NCI-H1417 (cell line): ENCODE measurements at regions not wholly inside any gene's neighbourhood (a gene's known extent, or its start where the extent isn't known, plus 50 kb on each side); places are given as distances from the start of the nearest gene placed in this dataset.
"Not testable (repeated sequence)": the region's sequence is repeated elsewhere in the genome, so short reads cannot be mapped to it uniquely, and the experiment has no call there.

ENCODE experiments used
- DNase-seq, 3 experiments: peaks; one replicate each; lab custom pipeline; 2025; lab: John Stamatoyannopoulos, UW

DNA sequence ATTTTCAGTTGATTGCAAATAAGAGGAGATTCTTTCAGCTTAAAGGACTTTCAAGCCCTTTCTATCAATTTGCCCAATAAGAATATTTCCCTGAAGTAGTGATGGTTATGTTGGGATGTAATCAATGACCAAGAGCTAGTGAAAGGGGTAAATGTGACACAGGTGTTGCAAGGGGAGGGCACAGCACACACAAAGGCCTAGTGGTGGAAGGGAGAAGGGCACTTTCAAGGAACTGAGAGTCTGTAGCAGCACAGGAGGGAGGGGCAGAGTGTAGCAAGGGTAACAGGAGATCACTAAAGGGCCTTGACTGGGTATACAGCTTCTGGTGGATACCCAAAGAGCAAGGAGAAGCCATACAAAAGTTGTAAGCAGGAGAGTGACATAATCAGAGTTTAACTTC lies 217.8 kb upstream of the ARHGEF26 start:
- DNase-seq, result no peak

DNA sequence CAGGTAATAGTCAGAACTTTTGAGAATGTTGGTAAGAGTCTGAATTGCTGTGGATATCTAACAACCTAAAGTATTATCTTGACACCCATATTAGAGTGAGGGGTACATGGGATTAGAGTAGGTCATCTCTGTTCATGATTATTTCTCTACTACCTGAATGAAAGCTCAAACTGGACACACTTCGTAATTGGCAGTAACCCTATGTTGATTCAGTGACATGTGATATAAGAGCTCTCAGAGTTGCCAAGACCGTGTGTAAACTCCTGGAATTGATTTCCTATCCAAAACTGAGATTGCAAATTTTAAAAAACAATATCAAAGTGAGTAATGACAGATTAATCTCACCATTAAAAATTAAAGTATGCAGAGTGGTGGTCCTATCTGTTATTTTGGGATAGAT lies 214.8 kb upstream of the ARHGEF26 start:
- no peak for DNase-seq

DNA sequence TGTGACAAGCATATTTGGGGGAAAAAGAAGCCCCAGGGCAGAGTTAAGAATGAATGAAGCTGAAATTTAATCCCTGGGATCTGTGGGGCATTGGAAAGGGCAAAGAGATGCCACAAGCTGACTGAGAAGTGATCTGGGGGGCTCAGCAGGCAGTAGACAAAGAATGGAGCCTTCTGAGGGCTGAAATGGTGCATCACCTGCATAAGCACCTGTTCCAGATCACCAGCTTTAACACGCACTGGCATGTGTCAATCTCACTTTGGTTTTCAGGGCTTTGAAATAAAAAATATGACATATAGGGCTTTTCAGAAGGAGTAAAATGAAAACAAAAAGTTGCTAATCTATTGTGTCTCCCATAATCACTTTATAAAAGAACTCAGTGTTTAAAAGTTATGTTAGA lies 210.8 kb upstream of the ARHGEF26 start:
- peak in 1 of 3 experiments; percentile 22 for DNase-seq

DNA sequence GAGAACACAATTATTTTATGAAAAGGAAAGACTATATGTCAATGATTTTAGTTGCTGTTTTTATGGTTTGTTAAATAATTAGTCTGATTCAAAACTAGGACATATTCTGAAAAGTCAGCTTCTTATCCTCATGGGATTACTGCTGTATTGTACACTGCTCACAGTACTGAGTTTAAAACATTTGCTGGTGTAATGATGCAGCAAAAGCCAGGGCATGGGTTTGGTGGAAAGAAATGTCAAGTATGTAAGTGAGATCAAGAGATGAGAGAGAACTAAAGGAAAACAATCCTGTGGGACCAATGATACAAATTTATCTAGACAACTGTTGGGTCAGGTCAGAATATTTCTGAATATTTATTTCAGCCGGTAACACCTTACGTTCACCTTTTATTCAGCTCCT lies 210.1 kb upstream of the ARHGEF26 start:
- no peak for DNase-seq

DNA sequence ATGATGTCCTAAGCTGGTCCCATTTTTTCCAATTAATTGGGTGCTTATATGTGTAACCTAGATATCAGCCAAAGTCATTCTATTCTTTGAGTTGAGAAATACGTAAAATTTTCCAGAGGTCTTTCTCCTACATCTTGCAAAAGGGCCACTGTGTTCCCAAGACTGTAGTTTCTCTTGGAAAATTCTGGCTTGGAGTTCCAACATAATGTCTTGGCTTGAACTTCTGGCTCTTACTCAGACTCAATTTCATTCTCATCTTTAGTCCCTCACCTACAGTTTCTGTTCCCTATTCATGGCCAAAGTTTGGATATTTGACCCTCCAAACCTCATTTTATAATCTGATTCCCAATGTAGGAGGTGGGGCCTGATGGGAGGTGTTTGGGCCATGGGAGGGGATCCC lies 201.4 kb upstream of the ARHGEF26 start:
- DNase-seq, result no peak

DNA sequence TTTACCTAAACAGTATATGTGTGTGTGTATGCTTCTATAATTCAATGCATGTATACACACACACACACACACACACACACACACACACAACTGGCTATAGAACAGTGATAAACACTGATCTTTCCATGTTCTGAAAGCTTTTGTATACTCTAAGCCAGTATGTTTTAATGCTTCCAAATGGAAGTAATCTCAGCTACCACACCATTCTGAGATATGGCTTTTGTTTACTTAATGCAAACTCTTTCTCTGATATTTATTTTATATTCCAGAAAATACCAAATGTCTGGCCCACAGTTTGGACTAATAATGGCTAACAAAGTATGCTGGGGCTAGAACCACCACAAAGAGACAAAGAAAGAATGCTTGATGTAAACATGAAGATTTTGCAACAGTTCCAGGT lies 199.4 kb upstream of the ARHGEF26 start:
- no peak for DNase-seq

DNA sequence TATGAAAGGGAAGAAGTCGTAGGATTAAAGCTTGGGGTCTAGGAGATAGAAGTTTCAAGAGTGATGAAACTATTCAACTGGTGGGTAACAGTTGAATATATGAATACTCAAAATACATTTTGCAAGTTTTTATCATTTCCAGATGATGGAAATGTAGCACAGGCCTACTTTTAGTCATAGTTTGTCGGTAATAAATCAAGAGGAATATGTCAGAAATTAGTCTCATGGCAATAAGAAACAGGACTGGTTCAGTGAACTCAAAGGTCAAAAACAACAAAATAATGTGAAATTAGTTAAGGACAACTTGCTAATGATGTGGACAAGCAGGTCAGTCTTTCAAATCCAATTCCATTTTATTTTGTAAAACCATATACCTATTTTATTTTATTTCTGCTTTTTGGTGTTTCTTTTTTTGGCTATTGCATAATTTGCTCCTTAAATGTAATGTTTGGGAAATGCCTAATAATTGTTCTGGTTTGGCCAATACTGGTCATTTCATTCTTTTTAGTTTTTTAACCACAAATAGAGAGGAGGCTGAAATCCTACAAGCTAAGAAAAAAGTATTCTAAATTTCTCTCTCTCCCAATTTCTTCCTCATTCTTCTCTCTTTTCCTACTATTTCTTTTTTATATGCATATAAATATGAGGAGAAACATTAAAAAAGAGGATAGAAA lies 195.2 kb upstream of the ARHGEF26 start:
- no peak for DNase-seq

DNA sequence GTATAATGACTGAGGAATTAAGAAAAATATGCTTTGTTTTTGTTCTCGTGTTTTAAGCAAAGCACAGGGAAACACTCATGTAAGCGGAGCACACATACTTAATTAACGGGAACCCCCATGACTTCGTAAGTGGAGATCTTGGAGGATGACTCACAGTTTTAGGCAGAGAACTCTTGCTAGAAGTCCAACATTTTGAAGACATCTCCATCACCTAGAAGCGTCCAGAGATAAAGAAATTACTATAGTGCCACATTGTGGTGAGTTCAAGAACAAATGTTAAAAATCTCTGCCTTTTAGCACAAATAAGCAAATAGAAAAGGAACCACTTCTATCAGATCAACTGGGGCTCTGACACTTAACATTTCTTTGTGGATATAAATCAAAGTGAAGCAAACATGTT lies 194.1 kb upstream of the ARHGEF26 start:
- DNase-seq, result peak in 1 of 3 experiments; percentile 46

DNA sequence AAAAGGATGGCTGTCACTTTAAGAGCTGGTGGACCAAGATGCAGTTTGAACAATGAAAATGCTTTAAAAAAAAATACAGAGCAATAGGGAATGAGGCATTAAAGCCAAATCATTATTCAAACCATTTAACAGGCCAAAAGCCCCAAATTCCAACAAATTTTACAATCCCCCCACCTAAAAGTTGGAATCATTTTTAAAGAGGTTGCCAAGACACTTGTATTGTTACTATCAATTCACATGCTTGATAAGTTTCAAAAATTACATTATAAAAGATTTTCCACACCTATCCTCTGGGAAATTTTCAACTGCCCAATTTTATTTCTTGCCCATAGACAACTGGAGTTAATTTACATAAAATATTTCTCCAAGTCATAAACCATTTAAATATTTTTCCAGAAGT lies 192.3 kb upstream of the ARHGEF26 start:
- no peak for DNase-seq

DNA sequence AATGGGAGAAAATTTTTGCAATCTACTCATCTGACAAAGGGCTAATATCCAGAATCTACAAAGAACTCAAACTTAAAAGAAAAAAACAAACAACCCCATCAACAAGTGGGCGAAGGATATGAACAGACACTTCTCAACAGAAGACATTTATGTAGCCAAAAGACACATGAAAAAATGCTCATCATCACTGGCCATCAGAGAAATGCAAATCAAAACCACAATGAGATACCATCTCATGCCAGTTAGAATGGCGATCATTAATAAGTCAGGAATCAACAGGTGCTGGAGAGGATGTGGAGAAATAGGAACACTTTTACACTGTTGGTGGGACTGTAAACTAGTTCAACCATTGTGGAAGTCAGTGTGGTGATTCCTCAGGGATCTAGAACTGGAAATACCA lies 187.7 kb upstream of the ARHGEF26 start:
- not testable (repeated sequence) for DNase-seq

DNA sequence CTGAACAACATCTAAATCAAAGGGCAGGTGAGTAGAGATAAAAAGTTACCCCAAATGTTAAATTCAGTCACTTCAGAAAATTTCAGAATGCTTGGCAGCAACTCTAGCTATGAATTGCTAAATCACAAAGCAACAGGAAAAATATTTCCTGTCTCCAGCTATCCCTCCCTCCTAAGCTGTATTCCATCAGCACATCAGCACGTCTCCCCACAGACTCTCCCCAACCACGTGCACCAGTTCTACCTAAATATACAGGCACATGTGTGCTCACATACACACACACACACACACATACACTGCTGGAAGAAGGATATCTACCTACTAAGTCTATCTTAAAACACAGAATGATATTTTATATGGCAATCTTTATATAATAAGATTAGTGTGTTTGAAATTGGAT lies 177.1 kb upstream of the ARHGEF26 start:
- DNase-seq, result no peak

DNA sequence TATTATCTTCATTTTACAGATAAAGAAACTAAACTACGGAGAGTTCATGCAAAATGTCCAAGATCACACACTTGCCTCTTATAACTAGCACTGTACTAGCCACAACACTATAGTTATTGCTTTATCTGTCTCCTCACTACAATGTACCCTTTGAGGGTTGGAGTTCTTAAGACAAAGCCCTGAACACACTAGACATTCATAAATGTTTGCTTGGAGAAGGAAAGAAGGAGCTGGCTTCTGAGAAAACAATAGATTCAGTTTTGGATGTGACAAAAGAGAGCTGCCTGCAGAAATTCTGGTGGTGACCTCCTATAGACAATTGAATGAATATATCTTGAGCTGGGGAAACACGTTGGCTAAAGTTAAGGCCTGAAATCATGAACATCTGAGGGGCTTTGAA lies 169.9 kb upstream of the ARHGEF26 start:
- DNase-seq, result no peak

DNA sequence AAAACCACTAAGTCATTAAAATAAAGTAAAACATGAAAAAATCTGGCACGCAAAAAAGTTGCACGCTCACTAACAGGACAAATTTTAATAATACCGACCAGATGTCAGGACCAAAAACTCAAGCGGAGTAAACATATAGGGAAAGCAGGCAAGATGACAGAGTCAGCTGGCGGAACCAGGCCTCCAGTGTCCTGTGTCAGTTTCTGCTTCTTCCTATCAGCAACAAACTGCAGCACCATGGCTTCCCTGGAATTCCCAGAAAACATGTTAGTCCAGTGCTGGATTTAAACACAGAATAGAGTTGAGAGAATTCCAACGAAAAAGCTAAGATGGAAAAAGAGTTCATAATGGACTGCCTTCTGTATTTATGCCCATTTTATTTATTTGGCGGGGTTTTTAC lies 169.1 kb upstream of the ARHGEF26 start:
- DNase-seq, result no peak

DNA sequence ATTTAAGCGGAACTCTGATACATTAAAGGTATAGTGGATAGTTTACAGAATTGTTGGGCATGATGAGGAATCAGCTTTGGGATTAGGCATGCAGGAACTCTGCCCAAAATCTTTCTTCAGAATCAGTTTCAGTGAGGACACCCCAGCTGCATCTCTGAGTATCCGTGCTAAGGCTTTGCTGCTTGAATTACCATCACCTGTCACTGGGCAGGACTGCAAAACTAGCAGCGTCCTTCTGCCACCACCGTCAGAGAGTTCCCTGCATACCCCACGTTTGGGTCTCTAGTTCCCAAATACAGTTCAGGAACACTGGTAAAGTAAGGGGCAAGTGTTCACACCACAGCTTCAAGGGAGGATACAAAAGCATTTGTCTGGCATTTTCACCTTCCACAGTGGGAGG lies 164.6 kb upstream of the ARHGEF26 start:
- DNase-seq, result no peak

DNA sequence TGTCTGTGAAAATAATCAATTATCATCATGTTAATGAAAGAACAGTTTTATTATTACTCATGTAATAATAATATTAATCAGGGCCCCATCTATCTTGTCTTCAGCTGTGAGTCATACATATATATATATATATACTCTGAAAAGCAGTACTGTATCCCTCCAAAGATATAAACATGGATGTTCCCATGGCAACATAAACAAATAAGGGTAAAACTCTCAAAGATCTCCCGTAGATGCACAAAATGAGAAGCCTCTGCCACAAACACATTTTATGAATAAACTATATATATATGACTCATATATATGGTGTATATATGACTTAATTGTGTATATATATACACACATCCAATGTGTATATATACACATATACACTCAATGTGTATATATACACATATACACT lies 163.8 kb upstream of the ARHGEF26 start:
- DNase-seq, result no peak

DNA sequence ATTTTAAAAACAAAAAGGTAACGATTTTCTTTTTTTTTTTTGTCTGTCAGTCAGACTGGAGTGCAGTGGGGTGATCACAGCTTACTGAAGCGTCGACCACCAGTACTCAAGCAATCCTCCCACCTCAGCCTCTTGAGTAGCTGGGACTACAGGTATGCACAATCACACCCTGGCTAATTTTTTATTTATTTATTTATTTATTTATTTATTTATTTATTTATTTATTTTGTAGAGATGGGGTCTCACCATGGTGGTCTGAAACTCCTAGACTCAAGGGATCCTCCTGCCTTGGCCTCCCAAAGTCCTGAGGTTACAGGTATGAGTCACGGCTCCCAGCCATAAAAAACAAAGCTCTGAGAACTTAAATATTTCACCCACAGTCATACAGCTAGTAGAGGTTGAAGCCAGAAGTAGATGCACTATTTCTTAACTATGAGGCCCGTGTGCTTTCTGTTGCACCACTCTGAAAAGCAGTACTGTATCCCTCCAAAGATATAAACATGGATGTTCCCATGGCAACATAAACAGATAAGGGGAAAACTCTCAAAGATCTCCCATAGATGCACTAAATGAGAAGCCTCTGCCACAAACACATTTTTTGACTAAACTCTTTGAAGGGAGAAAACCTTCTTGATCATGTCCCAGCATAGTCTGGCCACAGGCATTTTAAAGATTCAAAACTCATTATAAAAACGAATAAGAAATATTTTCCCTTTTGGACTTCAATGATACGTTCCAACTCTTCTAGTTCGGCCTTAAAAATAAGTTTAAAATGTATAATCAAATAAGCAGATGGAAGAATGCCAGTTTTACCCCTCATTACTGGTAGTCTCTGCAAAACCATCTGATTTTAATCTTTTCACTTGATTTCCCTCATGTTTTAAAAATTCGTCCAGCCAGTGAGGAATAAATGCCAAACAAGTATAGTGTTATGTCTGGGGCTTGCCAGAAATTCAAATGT lies 162.3 kb upstream of the ARHGEF26 start:
- DNase-seq, result no peak

DNA sequence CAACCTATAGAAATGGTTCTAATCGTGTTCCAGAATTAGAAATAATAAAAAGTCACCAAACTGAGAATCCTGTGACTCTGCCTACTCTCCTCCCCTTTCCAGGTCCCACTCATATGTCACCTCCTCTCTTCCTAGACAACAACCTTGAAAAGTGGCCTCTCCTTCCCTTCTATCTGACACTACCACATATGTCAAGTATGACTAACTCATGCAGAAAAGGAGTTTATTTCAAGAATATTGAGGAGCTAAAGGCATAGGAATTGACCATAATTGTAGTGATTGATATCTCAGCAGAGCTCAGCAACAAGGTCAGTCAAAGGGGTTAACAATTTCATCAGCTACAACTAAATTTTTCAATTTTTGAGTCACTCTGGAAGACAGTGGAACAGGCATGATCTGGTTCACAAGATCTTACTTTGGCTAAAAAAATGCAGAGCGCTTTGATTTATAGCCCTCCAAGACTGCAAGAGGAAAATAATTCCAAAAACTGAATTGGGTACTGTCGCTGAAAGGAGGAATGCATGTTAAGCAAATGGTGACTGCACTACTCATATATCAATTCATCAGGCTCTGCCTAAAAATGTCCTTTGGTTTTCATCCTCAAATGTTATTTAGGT lies 160.6 kb upstream of the ARHGEF26 start:
- no peak for DNase-seq

DNA sequence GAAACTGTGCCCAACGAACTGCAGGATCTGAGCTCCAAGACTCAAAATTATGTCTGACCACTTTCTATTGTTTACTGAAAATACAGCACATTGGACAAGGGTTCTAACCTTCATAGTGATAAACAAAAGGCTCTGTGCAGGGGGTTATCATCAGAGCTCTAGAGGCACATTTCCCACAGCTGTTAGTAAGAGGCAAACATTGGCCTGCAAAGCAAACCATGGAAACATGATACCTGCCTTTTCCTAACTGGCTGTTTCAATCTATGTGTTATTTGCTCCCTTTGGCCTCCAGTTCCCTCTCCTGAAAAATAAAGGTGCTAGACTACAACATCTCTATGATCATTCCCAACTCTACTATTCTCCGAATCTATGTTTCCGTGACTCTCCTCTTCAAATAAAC lies 159.7 kb upstream of the ARHGEF26 start:
- DNase-seq, result peak in 2 of 3 experiments; percentile 57 to 86

DNA sequence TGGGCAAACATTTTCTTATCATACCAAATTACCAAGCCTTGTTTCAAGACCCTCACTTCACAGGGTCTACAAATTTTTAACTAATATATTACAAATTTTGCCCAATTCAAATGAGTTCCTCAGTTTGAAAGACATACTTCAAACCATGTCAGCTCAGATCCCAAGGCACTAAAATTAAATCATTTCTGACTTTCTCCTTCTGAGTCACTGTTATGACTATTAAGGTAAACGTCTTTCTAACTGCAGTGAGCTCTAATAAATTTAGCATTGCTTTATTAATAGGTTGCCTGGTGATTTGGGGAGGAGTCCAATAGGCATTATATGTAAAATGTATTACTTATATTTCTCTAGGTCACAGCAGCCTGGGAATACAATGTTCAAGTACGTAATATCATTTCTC lies 158.2 kb upstream of the ARHGEF26 start:
- no peak for DNase-seq

DNA sequence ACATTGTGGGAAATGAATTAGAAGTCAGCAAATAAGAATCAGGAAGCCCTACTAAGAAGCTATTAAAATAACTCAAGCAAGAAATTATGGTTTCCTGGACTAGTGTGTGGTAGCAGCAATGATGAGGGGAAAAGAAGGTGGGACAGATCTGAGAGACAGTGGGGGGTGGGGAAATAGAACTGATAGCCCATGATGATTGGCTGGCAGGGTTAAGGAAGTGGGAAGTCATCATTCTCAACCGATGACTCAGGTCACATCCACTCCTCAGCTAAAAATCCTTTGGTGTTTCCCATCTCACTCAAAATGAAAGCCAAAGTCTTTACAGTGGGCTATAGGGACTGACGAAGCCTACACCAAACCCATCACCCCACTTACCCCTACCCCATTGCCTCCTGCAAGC lies 153.9 kb upstream of the ARHGEF26 start:
- DNase-seq, result no peak

DNA sequence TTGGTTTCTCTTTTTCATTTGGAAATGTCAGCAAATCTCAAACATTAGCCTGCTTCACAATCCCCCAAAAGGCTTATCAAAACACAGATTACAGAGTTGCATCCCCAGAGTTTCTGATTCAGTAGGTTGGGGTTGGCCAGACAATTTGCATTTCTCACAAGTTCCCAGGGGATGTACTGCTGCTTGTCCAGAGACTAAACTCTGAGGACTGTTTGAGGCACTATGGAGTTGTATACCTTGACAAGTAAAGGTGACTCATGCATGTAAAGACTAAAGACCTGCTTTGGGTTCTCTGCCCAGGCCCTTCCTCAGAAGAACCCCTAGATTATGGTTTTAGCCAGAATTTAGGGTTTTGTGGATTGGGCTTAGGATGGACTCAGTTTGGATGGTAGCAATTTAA lies 151.1 kb upstream of the ARHGEF26 start:
- DNase-seq, result peak in 1 of 3 experiments; percentile 29

DNA sequence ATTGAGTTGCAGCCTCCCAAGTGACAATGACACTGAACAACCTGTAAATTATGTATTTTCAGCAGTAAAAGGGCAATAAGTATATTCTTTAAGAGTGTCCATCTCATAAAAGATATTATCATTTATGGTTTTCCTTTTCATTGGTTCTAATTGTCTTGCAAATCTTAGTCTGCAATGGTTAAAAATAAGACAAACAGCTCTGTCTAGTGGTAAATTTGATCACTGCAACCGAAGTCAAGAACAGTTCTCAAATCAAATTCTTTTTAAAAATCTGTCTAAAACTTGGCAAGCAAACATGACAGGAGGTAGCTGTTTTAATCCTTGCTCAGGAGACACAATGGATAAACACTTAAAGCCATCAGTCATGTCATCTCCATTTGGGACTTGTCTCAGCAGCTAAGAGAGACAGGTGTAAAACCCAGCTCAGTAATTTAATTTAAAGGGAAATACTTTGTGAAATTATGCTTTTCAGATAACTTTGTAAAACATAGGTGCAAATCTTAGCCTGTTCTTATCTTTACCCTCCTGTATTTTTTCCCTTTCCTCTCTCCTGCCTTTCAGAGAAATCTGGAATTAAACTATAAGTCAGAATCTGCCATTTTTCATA lies 150.3 kb upstream of the ARHGEF26 start:
- peak in 1 of 3 experiments; percentile 66 for DNase-seq

DNA sequence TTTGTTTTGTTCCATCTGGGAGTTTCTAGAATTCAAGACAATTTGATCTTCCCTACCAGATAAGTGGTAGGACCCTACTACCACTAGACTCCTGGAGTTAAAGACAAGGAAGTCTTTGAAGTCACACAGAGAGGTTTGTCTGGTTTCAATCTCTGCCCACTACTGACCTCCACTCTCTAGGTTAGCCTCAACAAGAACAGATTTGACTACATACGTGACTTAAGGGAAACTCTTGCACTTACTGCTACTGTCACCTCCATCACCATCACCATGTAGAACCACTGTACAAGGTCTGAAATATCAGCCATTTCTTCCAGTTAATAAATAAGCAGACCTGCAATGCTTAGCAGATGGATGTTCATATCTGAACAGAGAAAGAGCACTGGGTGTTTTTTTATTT lies 148.3 kb upstream of the ARHGEF26 start:
- no peak for DNase-seq
